Uterus (tissue), 2 donors: ENCODE measurements at regions not wholly inside any gene's neighbourhood (a gene's known extent, or its start where the extent isn't known, plus 50 kb on each side); places are given as distances from the start of the nearest gene placed in this dataset.

Experiments used
- CTCF ChIP-seq, 4 experiments: fragments of 200-600 bp in 2 of 4; fragments of 450-650 bp in 2 of 4; sonication (generic) in 2 of 4; IDR thresholded peaks; one replicate each; pipeline ENCODE4 v1.5.1; 2016 to 2019; ENCODE audit warnings: antibody characterized with exemption in 4 of 4, mild to moderate bottlenecking in 2 of 4, moderate library complexity in 1 of 4
- POLR2A ChIP-seq, 2 donors: fragments of 450-650 bp; IDR thresholded peaks; one replicate each; pipeline ENCODE4 v1.6.1; 2016; ENCODE audit warnings: antibody characterized with exemption in 2 of 2, mild to moderate bottlenecking in 1 of 2, moderate library complexity in 1 of 2

- TF ChIP-seq CTCF (IDR thresholded peaks at IDR 0.05) (no peak), POLR2A (IDR thresholded peaks at IDR 0.05) (no peak)
Observed at GRCh38 chr7:155893176-155893575, 80.9 kb upstream of the SHH start.
